ENCODE measurements at regions not wholly inside any gene's neighbourhood (a gene's known extent, or its start where the extent isn't known, plus 50 kb on each side); places are given as distances from the start of the nearest gene placed in this dataset.

- no peak for TF ChIP-seq CTCF (IDR thresholded peaks at IDR 0.05)
- no peak for TF ChIP-seq POLR2A (IDR thresholded peaks at IDR 0.05)
Observed at GRCh38 chrX:78429172-78429571, 101.8 kb upstream of the CYSLTR1 start.
